ENCODE measurements at regions not wholly inside any gene's neighbourhood (a gene's known extent, or its start where the extent isn't known, plus 50 kb on each side); places are given as distances from the start of the nearest gene placed in this dataset.

DNA sequence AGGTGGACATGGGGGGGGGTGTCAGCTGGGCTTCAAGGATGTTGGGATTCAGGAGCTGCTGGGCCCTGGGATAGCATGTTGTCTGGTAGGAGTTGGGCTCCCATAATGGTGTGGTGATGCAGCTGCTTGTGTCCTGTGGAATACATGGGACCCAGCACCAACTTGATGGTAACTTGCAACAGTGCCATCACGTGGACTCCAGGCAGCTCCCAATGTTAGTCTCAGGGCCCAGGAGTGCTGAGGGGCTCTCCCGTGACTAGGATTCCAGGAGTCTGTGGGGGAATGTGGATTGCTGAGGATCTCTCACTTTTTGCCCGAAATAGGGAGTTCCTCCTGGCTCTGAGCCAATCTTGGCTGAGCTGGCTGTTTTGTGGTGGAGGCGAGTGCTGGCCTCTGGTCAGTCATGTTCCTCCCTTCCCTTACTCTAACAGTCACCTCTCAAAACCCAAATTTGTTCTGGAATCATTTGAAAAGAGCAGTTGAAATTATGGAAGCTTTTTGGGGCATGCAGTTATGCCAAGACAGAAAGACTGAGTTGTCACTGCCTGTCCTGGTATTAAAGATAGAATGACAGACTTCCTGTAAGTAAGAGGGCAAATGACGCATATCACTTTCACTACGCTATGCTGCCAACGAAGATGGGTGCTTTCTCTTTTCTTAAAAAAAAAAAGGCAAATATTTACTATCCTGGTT, 607.1 kb downstream of the ADCYAP1 start:
- TF ChIP-seq, protein P1, sequence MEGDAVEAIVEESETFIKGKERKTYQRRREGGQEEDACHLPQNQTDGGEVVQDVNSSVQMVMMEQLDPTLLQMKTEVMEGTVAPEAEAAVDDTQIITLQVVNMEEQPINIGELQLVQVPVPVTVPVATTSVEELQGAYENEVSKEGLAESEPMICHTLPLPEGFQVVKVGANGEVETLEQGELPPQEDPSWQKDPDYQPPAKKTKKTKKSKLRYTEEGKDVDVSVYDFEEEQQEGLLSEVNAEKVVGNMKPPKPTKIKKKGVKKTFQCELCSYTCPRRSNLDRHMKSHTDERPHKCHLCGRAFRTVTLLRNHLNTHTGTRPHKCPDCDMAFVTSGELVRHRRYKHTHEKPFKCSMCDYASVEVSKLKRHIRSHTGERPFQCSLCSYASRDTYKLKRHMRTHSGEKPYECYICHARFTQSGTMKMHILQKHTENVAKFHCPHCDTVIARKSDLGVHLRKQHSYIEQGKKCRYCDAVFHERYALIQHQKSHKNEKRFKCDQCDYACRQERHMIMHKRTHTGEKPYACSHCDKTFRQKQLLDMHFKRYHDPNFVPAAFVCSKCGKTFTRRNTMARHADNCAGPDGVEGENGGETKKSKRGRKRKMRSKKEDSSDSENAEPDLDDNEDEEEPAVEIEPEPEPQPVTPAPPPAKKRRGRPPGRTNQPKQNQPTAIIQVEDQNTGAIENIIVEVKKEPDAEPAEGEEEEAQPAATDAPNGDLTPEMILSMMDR (IDR thresholded peaks at IDR 0.05) = no peak
- TF ChIP-seq POLR2A (IDR thresholded peaks at IDR 0.05) = no peak

Data from stomach (tissue), 4 donors.